CD4-positive, alpha-beta T cell treated with Interleukin-10 for 1 hour (primary cell): ENCODE measurements at regions not wholly inside any gene's neighbourhood (a gene's known extent, or its start where the extent isn't known, plus 50 kb on each side); places are given as distances from the start of the nearest gene placed in this dataset.
A peak's percentile ranks its signal among the peaks of the same experiment; 100 is the strongest.
"Not testable (repeated sequence)": the region's sequence is repeated elsewhere in the genome, so short reads cannot be mapped to it uniquely, and the experiment has no call there.

Source experiments
- DNase-seq: peaks from one replicate; pipeline ENCODE4 v3.0.0-alpha.2; 2020

DNA sequence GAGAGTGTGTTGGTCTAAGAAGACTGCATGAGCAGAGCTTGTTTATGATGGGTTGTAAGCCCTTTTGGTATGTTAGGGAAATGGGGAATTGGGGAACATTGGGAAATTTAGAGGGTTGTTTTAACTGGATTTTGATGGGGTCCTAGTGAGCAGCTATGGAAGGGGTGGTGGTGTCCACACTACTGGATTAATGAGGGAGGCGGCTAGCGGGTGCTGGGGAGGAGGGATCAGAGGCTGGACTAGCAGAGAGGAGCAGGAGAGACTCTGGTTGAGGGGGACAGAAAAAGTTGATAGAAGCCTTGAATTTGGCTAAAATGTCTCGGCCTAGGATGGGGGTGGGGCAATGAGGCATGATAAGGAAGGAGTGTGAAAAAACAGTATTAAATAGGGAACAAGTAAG is 1369.1 kb downstream of the UQCRFS1 start:
- no peak for DNase-seq

DNA sequence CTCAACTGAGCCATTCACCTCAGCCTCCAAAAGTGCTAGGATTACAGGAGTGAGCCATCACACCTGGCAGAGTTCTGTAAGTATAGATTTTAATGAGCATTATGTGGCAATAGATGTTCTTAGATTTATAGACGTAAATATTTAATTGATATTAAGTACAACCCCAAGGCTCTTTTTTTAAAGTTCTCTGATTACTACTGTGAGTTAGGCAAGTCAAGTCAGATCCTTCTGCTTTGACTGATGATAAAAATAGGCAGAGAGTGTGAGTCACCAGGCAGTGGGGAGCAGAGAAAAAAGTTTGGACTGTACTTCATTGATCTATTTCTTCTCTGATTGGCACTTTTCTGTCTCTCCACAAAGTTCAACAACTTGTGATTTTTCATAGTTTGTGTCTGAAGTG is 1379.9 kb downstream of the UQCRFS1 start:
- DNase-seq, result no peak

DNA sequence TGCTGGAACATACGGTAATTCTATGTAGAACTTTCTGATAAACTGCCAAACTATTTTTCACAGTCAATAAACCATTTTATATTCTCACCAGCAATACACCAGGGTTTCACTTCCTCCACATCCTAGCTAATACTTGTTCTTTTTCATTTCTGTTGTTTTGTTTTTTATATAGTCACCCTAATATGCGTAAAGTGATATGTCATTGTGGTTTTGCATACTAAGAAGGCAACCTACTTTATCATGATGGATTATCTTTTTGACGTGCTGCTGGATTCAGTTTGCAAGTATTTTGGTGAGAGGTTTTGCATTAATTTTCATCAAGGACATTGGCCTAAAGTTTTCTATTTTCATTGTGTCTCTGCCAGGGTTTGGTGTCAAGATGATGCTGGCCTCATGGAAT is 1384.1 kb downstream of the UQCRFS1 start:
- no peak for DNase-seq

DNA sequence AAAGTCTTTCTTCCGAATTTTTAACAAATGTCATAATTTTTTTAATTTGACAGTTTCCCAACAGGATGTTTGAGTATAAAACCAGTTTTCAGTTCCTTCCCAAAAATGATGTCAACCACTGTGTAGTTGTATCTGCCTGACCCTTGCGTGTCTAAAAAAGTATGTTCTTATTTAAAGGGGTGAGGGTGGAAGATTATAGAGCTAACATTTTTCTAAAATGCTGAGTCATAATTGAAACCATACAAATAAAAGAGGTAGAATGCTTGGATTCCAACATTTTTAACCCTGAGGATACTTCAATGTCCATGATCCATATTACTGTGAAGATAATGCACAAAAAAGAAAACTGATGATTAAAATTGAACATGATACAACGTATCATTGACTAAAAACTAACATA is 1388.8 kb downstream of the UQCRFS1 start:
- DNase-seq, result no peak

DNA sequence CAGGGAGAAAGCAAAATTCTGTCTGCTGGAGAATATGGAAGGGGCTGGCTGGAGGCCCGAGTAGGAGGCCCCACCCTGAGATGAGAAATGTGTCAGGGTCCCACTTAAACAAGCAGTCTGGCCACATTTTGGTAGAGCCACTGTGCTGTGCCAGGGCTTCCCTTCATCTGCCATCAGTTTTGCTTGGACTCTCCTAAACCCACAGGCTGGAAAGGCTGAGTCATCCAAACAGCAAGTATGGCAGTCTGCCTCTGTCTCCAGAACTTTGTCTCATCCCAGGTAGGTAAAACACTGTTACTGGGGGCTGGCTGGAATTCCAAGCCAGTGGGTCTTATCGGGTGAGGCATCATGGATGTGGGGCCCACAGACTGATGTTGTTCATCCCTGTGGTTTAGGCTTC is 1390.6 kb downstream of the UQCRFS1 start:
- no peak for DNase-seq

DNA sequence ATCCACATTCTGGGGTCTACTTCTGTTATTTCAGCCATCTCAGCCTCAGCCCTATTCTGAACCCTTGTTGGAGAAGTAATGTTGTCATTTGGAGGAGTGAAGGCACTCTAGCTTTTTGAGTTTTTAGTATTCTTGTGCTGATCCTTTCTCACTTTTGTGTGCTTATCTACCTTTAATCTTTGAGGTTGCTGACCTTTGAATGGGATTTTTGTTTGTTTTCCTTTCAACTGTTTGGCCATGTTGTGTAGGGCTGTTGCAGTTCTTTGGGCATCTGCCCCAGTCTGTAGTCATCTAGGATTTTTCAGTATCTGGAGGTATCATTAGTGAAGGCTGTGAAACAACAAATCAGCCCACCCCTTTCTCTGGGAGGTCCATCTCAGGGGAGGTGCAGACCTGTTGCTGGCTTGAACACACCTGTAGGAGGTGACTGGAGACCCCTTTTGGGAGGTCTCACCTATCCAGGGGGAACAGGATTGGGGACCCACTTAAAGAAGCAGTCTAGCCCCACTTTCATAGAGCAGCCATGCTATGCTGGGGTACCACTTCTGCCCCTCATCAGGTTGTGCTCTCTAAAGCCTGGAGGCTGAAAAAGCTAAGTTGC is 1391.4 kb downstream of the UQCRFS1 start:
- no peak for DNase-seq

DNA sequence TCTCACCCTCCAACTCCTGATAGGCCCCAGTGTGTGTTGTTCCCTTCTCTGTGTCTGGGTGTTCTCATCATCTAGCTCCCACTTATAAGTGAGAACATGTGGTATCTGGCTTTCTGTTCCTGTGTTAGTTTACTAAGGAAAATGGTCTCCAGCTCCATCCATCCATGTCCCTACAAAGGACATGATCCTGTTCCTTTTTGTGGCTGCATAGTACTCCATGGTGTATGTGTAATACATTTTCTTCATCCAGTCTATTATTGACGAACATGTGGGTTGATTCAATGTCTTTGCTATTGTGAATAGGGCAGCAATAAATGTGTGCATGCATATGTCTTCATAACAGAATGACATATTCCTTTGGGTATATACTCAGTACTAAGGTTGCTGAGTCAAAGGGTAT is 1397.0 kb downstream of the UQCRFS1 start:
- DNase-seq, result no peak

DNA sequence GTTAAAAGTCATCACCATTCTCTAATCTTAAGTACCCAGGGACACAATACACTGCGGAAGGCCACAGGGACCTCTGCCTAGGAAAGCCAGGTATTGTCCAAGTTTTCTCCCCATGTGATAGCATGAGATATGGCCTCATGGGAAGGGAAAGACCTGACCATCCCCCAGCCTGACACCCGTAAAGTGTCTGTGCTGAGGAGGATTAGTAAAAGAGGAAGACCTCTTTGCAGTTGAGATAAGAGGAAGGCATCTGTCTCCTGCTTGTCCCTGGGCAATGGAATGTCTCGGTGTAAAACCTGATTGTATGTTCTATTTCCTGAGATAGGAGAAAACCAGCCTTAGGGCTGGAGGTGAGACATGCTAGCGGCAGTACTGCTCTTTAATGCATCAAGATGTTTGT is 1398.1 kb downstream of the UQCRFS1 start:
- DNase-seq, result not testable (repeated sequence)

DNA sequence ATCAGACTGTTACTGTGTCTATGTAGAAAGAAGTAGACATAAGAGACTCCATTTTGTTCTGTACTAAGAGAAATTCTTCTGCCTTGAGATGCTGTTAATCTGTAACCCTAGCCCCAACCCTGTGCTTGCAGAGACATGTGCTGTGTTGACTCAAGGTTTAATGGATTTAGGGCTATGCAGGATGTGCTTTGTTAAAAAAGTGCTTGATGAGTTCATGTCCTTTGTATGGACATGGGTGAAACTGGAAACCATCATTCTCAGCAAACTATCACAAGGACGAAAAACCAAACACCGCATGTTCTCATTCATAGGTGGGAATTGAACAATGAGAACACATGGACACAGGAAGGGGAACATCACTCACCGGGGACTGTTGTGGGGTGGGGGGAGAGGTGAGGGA is 1398.7 kb downstream of the UQCRFS1 start:
- DNase-seq, result not testable (repeated sequence)

DNA sequence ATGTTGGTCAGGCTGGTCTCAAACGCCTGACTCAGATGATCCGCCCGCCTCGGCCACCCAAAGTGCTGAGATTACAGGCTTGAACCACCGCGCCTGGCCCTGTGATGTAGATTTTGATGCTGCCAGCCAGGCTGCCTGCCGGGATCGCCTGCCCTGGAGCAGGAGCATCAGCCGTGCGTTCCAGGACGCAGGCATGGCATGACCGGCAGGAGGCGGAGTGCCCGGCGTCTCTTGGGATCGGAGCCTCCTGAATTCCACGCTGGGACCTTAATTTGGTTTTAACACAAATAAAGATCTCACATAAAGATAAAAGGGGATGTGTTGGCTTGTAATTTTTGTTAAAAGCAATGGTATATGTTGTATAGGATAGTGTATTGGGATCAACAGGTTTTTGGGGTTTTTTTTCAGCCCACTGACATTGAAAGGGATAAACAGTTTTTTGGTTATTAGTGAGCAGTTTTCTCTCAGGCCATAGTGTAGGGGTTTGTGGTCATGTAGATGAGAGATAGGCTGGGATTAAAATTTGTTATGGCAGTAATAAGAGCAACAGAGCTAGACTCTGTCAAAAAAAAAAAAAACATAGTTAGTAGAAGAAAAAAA is 1406.4 kb downstream of the UQCRFS1 start:
- DNase-seq, result no peak

DNA sequence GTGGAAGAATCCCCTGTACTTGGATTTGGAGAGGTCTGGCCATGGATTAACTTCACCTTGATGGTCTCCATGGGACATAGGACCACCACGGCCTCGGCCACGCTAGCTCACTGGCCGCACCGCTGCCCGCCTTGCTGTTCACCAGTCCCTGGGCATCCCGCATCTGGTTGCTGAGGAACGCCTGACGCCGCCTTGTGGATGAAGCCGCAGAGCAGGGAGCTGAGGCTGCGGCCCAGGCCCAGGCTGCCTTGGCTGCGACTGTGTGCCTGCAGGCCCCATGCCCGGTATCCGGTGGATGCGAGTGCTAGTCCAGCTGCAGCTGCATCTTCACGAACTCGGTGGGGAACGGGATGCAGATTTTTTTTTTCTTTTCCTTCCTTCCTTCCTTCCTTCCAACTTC is 1407.1 kb downstream of the UQCRFS1 start:
- no peak for DNase-seq

DNA sequence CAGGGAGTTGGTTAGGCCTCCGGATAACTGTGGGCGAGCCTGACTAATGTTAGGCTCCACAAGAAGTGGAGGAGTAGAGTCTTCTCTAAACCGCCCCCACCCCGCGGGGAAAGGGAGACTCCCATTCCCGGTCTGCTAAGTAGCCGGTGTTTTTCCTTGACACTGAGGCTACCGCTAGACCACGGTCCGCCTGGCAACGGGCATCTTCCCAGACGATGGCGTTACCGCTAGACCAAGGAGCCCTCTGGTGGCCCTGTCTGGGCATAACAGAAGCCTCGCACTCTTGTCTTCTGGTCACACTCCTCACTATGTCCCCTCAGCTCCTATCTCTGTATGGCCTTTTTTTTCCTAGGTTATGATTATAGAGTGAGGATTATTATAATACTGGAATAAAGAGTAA is 1410.7 kb downstream of the UQCRFS1 start:
- not testable (repeated sequence) for DNase-seq

DNA sequence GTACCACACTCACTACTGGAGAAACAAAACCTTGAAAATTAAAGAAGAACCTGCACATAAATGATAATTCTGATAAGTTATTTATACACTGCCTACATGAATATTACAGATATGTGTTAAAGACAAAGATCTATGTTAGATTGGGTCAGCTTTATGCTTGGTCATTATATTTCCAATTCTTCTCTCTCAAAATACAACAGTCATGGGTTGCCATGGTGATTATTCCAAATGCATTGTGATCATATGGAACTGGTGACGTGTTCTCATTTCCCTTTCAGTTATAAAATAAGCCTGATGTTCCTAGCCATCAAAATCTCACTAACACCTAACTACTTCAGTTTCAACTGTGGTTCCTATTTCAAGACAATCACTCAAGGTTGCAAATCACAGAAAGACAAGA is 1416.4 kb downstream of the UQCRFS1 start:
- no peak for DNase-seq

DNA sequence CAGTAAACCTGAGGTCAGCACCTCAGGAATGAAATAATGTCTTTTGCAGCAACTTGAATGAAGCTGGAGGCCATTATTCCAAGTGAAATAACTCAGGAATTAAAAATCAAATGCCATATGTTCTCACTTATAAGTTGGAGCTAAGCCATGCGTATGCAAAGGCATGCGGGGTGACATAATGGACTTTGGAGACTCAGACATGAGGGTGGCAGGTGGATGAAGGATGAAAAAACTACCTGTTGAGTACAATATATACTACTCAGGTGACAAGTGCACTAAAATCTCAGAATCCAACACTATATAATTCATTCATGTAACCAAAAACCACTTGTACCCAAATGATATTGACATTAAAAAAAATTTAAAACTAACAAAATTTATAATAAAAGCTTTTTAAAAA is 1416.9 kb downstream of the UQCRFS1 start:
- no peak for DNase-seq

DNA sequence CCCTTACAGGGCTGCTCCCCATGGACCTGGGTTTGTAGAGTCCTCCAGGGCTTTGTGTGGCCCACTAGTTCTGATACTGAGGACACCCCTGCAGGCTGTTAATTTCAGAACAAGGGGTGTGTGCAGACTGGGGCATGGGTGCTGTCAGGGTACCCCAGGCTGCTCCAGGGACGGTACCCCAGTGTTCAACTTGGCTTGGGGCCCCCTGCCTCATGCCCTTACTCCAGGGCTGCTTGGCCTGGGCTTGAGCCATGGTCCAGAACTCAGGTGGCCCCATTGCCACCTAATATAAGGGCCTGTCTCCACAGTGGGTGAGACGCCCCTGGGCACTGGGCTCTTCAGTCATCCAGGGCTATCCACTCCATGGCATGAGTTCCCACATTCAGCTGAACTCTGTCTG is 1417.6 kb downstream of the UQCRFS1 start:
- no peak for DNase-seq

DNA sequence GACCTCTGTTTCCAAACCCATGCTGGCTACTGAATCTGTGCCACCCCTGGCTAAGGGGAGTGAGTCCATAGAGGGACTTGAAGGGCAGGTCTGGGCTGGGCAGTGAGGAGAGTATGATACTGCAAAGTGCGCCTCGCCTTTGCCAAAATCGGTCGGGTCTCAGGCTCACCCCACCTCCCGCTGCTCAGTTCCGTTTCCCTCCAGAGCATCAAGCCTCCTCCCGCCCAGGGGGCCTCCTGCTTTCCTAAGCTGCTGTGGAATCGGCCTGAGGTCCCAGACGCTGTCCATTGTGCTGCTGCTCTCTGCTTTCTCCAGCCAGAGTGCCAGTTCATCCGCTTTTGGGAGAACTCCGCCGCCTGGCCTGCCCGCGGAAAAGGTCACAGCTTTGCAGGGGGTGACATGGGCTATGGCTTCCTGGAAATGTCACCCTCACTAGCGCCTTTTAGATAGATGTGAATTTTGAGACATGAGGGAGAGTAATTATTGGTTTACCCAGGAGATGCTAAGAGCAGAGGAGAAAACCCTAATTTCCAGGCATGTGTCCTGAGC is 1418.4 kb downstream of the UQCRFS1 start:
- DNase-seq, result no peak

DNA sequence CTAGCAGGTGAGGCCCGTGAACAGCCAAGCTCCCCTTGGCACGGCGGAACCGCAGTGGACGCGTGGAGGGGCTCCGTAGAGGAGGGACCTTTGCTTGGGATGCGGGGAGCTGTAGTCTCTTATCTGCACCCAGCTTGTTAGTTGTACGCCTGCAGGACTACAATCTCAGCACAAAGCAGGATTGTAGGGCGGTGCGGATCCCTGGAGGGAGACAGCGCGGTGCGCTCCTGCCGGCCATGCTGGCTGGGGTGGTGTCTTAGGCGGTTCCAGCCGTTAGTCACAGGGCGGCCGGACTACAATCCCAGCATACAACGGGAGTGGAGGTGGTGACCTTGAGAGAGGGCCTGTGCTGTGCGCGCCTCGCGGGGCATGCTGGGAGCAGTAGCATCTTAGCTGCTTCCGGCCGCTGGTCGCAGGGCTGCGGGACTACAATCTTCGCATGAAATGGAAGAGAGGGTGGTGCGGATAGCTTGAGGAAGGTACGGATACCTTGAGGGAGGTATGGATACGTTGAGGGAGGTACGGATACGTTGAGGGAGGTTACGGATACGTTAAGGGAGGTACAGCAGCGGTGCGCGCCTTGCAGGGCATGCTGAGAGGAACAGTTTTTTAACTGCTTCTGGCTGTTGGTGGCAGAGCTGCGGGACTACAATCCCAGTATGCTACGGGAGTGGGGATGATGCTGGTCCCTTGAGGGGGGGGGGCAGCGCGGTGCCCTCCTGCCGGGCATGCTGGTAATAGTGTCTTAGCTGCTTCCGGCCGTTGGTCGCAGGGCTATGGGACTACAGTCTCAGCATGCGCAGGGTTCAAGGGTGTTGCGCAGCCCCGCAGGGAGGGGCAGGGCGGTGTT is 1419.1 kb downstream of the UQCRFS1 start:
- DNase-seq, result peak; percentile 91

DNA sequence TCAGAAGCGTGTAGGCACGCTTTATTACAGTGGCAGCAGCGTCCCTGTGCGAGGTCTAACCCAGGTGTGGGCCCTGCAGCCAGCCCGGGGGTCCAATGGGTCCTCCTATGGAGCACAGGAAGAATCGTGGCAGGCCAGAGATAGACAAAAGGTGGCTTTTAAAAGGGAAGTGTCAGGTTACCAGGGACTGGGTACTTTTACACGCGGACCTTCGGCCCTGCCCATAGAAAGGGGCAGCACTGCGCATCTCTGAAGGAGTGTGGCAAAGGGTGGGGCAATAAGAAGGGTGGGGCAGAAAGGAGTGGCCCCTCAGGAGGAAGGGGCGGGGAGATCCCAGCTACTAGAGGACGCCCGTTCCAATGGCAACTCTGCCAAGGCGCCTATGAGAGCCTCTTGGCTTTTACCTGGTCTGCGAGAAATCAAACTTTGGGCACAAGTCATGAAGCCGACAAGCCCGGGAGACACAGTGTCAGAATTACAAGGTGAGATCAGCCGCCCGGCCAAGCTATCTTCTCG is 1419.8 kb downstream of the UQCRFS1 start:
- peak; percentile 75 for DNase-seq

DNA sequence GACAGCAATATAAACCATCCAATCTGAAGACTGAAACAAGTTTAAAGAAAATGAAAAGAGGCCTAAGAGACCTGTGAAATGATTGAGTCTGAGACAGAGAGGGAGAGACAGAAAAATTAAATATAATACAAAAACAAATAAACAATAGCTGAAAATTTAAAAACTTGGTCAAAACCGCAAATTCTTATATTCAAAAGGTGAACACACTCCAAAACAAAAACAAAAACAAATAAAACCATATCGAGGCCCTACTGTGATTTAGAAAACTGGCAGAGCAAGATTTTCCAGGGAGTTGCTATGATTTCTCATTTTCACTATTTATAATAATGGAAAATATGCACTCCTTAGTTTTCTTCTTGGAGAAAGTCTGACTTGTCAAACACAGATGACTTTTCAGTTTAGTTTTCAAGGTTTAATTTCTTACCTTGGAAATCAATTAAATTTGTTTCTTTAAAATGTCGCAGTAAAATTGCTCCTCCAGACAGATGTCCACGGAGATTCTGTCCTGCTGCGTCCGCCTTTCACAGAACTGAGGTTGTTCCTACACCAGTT is 1420.3 kb downstream of the UQCRFS1 start:
- no peak for DNase-seq

DNA sequence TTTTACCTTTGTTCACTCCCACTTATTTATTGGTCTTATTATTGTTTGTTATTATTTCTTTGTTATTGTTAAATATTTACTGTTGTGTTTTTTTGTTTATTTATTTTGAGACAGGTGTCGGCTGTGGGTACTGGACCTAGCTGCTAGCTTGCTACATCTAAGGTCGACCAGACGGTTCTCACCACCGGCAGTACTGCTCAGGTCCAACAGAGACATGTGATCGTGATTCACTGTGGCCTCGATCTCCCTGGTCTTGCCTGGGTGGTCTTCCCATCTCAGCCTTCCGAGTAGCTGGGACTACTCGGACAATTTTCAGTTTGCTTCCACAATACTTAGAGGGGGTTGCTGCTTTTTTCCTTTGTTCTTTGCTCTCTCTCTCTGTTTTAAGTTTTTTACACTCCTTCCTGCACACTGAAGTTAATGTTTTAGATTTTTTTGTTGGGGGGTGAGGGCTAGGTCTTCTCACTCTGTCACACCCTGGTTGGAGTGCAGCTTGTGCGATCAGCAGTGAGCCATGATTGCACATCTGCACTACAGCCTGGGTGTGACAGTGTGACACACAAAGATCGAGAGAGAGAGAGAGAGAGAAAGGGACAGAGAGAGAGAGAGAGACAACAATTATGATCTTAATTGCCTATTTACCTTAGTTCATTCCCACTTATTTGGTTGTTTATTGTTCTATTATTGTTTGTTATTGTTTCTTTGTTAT is 1432.4 kb downstream of the UQCRFS1 start:
- no peak for DNase-seq

DNA sequence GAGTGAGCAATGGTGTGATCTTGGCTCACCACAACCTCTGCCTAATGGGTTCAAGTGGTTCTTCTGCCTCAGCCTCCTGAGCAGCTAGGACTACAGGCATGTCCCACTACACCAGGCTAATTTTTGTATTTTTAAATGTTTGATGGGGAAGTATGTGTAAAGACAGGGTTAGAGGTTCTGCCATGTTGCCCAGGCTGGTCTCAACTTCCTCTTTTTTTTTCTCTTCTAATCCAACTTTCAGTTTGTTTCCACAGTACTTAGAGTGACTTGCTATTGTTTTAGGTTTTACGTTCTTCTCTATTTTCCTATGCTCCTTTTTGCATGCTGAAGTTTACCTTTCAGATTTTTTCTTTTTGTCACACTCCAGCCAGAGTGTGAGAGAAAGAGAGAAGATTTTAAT is 1433.0 kb downstream of the UQCRFS1 start:
- no peak for DNase-seq

DNA sequence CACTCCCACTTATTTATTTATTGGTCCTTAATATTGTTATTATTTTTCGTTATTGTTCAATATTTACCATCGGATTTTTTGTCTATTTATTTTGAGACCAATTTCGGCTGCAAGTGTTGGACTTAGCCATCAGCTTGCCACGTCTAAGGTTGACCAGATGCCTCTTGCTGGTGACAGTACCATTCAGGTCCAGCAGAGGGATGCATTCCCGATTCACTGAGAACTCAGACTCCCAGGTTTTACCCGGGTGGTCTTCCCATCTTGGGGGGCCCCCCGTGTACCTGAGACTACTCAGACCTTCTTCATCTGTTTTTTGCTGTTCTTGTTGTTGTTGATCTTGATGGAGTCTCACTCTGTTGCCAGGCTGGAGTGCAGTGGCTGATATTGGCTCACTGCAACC is 1435.2 kb downstream of the UQCRFS1 start:
- DNase-seq, result no peak

DNA sequence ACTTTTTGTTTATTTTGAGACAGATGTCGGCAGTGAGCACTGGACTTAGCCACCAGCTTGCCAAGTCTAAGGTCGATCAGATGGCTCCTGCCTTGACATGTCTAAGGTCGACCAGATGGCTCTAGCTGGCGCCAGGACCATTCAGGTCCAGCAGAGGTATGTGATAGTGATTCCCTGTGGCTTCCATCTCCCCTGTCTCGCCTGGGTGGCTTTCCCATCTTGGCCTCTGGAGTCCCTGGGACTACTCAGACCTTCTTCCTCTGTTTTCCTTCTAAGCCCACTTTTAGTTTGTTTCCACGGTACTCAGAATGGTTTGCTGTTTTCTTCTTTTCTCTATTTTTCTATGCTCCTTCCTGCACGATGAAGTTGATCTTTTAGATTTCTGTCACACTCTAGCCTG is 1435.7 kb downstream of the UQCRFS1 start:
- DNase-seq, result no peak
